GM18909 (cell line): ENCODE measurements at regions not wholly inside any gene's neighbourhood (a gene's known extent, or its start where the extent isn't known, plus 50 kb on each side); places are given as distances from the start of the nearest gene placed in this dataset.

ENCODE experiments used
- ATAC-seq: cut with Tn5 transposase; IDR thresholded peaks from one replicate; pipeline ENCODE4 v1.9.1; 2021; ENCODE audit warnings: mild to moderate bottlenecking; ENCODE audit not compliant: unreplicated experiment, poor library complexity

- no peak for ATAC-seq
These were observed 77.3 kb downstream of the ZIC5 start for GRCh38 chr13:99894105-99894839.

- ATAC-seq: no peak
These were observed 78.0 kb downstream of the ZIC5 start for GRCh38 chr13:99893567-99893966.

- ATAC-seq: no peak
These were observed 78.6 kb downstream of the ZIC5 start for GRCh38 chr13:99892866-99893504.

- ATAC-seq: no peak
These were observed 79.4 kb downstream of the ZIC5 start for GRCh38 chr13:99892196-99892613.

GRCh38 chr13:99886706-99887105, 84.9 kb downstream of the ZIC5 start:
- ATAC-seq: no peak

GRCh38 chr13:99884913-99885312, 86.7 kb downstream of the ZIC5 start:
- no peak for ATAC-seq

- ATAC-seq: no peak
These were observed 87.8 kb downstream of the ZIC5 start for GRCh38 chr13:99883805-99884204.

GRCh38 chr13:99878921-99879610, 92.5 kb downstream of the ZIC5 start:
- ATAC-seq: no peak

- no peak for ATAC-seq
These were observed 94.9 kb downstream of the ZIC5 start for GRCh38 chr13:99876651-99877050.

- ATAC-seq: no peak
These were observed 96.2 kb downstream of the ZIC5 start for GRCh38 chr13:99875391-99875790.

GRCh38 chr13:99873832-99874430, 97.6 kb downstream of the ZIC5 start:
- ATAC-seq: no peak

- no peak for ATAC-seq
These were observed 98.4 kb downstream of the ZIC5 start for GRCh38 chr13:99873141-99873540.

GRCh38 chr13:99871249-99871898, 100.2 kb downstream of the ZIC5 start:
- no peak for ATAC-seq

GRCh38 chr13:99870541-99870940, 101.0 kb downstream of the ZIC5 start:
- ATAC-seq: no peak

GRCh38 chr13:99869830-99870229, 101.7 kb downstream of the ZIC5 start:
- no peak for ATAC-seq

- no peak for ATAC-seq
These were observed 102.8 kb downstream of the ZIC5 start for GRCh38 chr13:99868767-99869166.

GRCh38 chr13:99867535-99868257, 103.9 kb downstream of the ZIC5 start:
- ATAC-seq: no peak

GRCh38 chr13:99866781-99867180, 104.8 kb downstream of the ZIC5 start:
- no peak for ATAC-seq

GRCh38 chr13:99865420-99865930, 106.1 kb downstream of the ZIC5 start:
- ATAC-seq: no peak

GRCh38 chr13:99864627-99864990, 107.0 kb downstream of the ZIC5 start:
- no peak for ATAC-seq
